ENCODE measurements at regions not wholly inside any gene's neighbourhood (a gene's known extent, or its start where the extent isn't known, plus 50 kb on each side); places are given as distances from the start of the nearest gene placed in this dataset.

- TF ChIP-seq, protein P1, sequence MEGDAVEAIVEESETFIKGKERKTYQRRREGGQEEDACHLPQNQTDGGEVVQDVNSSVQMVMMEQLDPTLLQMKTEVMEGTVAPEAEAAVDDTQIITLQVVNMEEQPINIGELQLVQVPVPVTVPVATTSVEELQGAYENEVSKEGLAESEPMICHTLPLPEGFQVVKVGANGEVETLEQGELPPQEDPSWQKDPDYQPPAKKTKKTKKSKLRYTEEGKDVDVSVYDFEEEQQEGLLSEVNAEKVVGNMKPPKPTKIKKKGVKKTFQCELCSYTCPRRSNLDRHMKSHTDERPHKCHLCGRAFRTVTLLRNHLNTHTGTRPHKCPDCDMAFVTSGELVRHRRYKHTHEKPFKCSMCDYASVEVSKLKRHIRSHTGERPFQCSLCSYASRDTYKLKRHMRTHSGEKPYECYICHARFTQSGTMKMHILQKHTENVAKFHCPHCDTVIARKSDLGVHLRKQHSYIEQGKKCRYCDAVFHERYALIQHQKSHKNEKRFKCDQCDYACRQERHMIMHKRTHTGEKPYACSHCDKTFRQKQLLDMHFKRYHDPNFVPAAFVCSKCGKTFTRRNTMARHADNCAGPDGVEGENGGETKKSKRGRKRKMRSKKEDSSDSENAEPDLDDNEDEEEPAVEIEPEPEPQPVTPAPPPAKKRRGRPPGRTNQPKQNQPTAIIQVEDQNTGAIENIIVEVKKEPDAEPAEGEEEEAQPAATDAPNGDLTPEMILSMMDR (IDR thresholded peaks at IDR 0.05; ENCODE audit: control extremely low read depth in 1 of 3, insufficient read depth in 1 of 3, low read depth in 1 of 3, low read length in 3 of 3): no peak
- TF ChIP-seq KDM4A (IDR thresholded peaks at IDR 0.05; ENCODE audit: low read depth, low read length, severe bottlenecking) (no peak), NRF1 (IDR thresholded peaks at IDR 0.05; ENCODE audit: low read depth, low read length) (no peak)
Observed at GRCh38 chr9:126033318-126033717, 286.1 kb downstream of the PBX3 start (continued).
